ENCODE measurements at regions not wholly inside any gene's neighbourhood (a gene's known extent, or its start where the extent isn't known, plus 50 kb on each side); places are given as distances from the start of the nearest gene placed in this dataset.

GRCh38 chr3:17852217-17852616, 109.8 kb upstream of the TBC1D5 start:
- H3K27me3 Mint-ChIP-seq (ENCODE audit: unreplicated experiment) = no peaks in the 10 kb centered on the region
- H3K9me3 Mint-ChIP-seq (ENCODE audit: unreplicated experiment) = no peaks in the 10 kb centered on the region
- H3K4me3 Mint-ChIP-seq (ENCODE audit: unreplicated experiment) = no peak overlapping the region
- peaks cover 11% of the 10 kb centered on the region for H3K36me3 Mint-ChIP-seq (ENCODE audit: unreplicated experiment)
- H3K27ac Mint-ChIP-seq (ENCODE audit: unreplicated experiment) = no peak overlapping the region
- DNase-seq = no peak
- H3K4me1 Mint-ChIP-seq (ENCODE audit: low read depth, unreplicated experiment) = no peaks in the 10 kb centered on the region
- TF ChIP-seq CTCF (IDR thresholded peaks at IDR 0.05; ENCODE audit: partially characterized antibody, unreplicated experiment) = no peak

GRCh38 chr3:17850448-17850847, 108.0 kb upstream of the TBC1D5 start:
- no peak for DNase-seq
- no peak overlapping the region for H3K4me3 Mint-ChIP-seq (ENCODE audit: unreplicated experiment)
- H3K4me1 Mint-ChIP-seq (ENCODE audit: low read depth, unreplicated experiment) = no peaks in the 10 kb centered on the region
- peaks cover 6% of the 10 kb centered on the region for H3K36me3 Mint-ChIP-seq (ENCODE audit: unreplicated experiment)
- H3K9me3 Mint-ChIP-seq (ENCODE audit: unreplicated experiment) = no peaks in the 10 kb centered on the region
- TF ChIP-seq CTCF (IDR thresholded peaks at IDR 0.05; ENCODE audit: partially characterized antibody, unreplicated experiment) = no peak
- no peak overlapping the region for H3K27ac Mint-ChIP-seq (ENCODE audit: unreplicated experiment)
- no peaks in the 10 kb centered on the region for H3K27me3 Mint-ChIP-seq (ENCODE audit: unreplicated experiment)

GRCh38 chr3:17848102-17848501, 105.7 kb upstream of the TBC1D5 start:
- TF ChIP-seq CTCF (IDR thresholded peaks at IDR 0.05; ENCODE audit: partially characterized antibody, unreplicated experiment) = no peak

GRCh38 chr3:17847156-17847555, 104.7 kb upstream of the TBC1D5 start:
- Mint-ChIP-seq H3K9me3 (ENCODE audit: unreplicated experiment) (no peaks in the 10 kb centered on the region), H3K36me3 (ENCODE audit: unreplicated experiment) (no peaks in the 10 kb centered on the region), H3K4me3 (ENCODE audit: unreplicated experiment) (no peak overlapping the region), H3K4me1 (ENCODE audit: low read depth, unreplicated experiment) (no peaks in the 10 kb centered on the region), H3K27me3 (ENCODE audit: unreplicated experiment) (no peaks in the 10 kb centered on the region), H3K27ac (ENCODE audit: unreplicated experiment) (no peak overlapping the region)
- TF ChIP-seq CTCF (IDR thresholded peaks at IDR 0.05; ENCODE audit: partially characterized antibody, unreplicated experiment) = no peak
- no peak for DNase-seq

More at GRCh38 chr3:17848102-17848501, 105.7 kb upstream of the TBC1D5 start:
- DNase-seq = no peak
- Mint-ChIP-seq H3K4me3 (ENCODE audit: unreplicated experiment) (no peak overlapping the region), H3K36me3 (ENCODE audit: unreplicated experiment) (no peaks in the 10 kb centered on the region), H3K27ac (ENCODE audit: unreplicated experiment) (no peak overlapping the region), H3K4me1 (ENCODE audit: low read depth, unreplicated experiment) (no peaks in the 10 kb centered on the region), H3K9me3 (ENCODE audit: unreplicated experiment) (no peaks in the 10 kb centered on the region), H3K27me3 (ENCODE audit: unreplicated experiment) (no peaks in the 10 kb centered on the region)

GRCh38 chr3:17846466-17846865, 104.0 kb upstream of the TBC1D5 start:
- H3K4me3 Mint-ChIP-seq (ENCODE audit: unreplicated experiment) = no peak overlapping the region
- no peaks in the 10 kb centered on the region for H3K36me3 Mint-ChIP-seq (ENCODE audit: unreplicated experiment)
- no peak for DNase-seq
- TF ChIP-seq CTCF (IDR thresholded peaks at IDR 0.05; ENCODE audit: partially characterized antibody, unreplicated experiment) = no peak
- H3K27me3 Mint-ChIP-seq (ENCODE audit: unreplicated experiment) = no peaks in the 10 kb centered on the region
- no peak overlapping the region for H3K27ac Mint-ChIP-seq (ENCODE audit: unreplicated experiment)
- no peaks in the 10 kb centered on the region for H3K9me3 Mint-ChIP-seq (ENCODE audit: unreplicated experiment)
- H3K4me1 Mint-ChIP-seq (ENCODE audit: low read depth, unreplicated experiment) = no peaks in the 10 kb centered on the region

All from glutamatergic neuron (in vitro differentiated cells).